ENCODE measurements at regions not wholly inside any gene's neighbourhood (a gene's known extent, or its start where the extent isn't known, plus 50 kb on each side); places are given as distances from the start of the nearest gene placed in this dataset.
"Not testable (repeated sequence)": the region's sequence is repeated elsewhere in the genome, so short reads cannot be mapped to it uniquely, and the experiment has no call there.

DNA sequence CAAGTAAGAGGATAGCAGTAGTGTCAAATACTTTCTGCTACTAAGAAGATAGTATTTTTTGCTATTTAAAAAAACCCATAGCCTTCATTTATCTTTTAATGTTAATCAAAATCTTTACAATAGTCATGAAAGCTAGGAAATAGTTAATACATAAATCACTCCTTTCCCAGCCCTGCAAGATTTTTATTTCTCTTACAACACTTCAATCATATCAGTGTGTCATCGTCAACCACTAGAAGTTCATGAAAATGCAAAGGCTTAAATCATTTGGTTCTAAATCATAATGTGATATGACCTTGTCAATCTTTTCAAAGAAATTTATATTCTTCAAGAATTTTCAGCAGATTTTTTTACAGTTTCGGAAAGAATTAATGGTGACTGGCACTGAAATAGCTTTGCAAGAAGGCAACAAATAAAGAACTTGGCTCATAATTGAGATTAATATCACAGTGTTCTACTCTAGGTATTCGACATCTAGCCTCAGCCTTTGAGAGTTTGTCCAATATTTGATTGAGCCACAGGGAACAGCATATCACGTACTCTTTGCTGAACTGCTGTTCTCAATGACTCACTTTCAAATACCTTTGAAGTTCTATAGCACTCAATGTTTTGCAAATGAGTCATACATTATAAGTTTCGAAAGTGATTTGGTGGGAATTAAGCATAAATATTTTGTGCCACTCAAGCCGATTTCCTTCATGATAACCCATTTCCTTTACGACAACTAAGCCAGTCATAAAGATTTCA, 384.0 kb upstream of the FOXG1 start:
- no peak for DNase-seq

DNA sequence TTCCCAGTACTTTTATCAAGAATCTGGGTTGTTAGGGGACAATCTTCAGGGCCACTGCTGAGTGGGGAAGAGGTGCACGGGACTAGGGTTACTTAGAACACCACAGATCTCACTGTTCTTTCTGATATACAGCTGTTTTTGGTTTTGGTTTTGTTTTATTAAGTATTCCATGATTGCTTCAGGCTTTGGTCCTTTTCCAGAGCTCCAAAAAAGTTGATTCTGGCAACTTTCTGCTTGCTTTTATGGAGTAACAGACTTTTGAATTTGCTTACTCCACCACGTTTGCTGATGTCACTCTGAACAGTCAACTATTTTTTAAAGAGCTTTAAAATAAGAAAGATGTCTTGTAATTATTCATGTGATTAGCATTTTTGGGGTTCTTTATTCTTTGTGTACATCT, 368.1 kb upstream of the FOXG1 start:
- DNase-seq, result no peak

DNA sequence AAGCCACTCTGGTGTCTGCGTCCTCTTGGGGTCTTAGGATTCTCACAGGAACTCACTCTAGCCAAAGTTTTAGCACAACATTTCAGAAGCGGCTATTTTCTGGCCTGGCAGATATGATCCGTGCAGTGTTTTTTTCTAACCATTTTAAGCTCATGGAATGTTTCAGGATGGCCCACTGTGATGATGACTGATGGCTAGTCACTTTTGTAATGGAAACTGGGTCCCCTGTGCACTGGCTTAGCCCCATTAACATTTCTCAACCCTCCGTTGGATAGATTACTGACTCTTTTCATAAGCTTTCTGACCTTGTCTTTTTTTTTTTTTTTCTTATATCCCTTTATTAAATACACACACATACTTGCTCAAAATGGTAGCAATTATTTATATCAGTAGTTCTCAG, 364.9 kb upstream of the FOXG1 start:
- not testable (repeated sequence) for DNase-seq

DNA sequence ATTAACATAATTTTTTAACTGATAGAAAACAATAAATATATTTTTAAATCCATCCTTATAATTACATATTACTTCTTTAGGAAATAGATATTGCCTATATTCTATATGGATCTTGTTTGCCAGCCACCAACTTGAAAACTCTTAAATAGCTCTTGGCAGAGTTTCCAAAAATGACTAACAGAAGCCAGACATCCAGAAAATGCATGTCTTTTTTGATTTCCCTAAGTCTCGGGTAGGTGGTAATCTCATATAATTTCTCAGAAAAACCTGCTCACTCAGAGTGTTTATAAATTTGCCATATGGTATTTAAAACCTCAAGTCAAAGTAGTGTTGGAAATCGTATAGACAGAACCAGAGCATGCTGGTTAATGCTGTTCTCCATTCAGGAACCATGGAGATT, 360.4 kb upstream of the FOXG1 start:
- no peak for DNase-seq

DNA sequence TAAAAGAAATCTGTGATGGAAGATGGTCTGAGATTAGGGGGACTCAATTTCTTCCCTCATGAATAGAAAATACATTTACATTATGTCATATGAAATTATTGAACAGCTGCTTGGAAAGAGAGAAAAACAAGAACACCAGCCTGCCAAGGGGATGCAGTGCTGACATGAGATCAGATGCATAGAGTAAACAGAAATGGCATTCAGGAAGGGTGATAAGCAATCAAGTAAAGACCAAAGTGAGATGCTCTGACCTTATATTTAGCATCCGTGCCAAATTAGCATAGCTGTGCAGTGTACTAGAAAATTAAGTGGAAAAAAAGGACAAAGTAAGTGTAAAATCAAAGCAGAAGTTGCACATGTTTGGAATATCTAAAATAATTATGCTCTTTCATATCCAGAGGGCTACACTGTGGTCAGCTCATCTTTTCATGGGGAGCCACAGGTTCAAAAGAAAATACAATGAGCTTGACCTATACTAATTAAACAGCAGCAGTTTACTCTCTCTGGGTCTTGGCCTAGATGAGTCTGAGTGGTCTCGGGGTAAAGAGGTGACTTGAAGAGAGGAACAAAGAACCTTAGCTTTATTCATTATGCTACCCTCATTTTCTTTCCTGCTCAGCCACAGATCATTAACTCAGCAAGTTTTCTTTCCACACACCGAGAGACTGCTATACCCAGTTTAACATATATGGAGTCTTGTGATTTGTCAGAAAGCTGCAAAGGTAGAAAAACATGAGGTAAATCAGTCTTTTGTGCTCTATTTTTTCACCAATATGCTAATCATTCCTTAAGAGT, 359.4 kb upstream of the FOXG1 start:
- no peak for DNase-seq

DNA sequence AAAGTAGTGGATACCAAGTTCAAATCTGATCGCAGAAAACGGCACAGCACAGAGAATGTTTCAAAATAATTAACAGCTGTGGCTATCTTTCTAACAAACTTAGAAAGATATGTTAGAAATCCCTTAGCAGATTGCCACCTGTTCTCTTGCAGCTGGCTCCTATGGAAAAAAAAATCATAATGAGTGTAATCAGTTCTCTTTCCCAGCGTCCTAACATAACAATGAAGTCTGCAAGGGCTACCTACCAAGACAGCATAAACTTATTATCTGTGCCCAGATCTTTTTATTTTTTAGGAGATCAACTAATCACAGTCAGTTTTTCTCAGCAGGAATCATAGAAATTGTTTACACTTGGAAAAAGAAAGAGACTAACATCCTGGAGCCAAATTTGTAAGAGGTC, 358.6 kb upstream of the FOXG1 start:
- DNase-seq, result no peak

DNA sequence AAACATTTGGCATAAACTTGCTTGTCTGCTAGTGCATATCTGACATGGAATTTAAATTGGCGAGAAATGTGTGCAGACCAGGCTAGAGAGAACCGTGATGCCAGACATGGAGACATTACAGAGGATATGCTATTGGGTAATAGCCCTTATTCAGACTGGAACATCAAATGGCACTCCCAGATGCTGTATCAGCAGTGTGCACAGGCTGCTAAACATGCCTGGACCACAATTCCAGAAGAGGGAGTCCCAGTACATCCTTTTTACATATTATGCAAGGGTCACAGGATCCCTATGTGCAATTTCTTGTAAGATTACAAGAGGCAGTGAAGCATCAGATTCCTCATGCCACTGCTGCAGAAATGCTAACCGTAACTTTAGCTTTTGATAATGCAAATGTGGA, 354.5 kb upstream of the FOXG1 start:
- DNase-seq, result no peak

DNA sequence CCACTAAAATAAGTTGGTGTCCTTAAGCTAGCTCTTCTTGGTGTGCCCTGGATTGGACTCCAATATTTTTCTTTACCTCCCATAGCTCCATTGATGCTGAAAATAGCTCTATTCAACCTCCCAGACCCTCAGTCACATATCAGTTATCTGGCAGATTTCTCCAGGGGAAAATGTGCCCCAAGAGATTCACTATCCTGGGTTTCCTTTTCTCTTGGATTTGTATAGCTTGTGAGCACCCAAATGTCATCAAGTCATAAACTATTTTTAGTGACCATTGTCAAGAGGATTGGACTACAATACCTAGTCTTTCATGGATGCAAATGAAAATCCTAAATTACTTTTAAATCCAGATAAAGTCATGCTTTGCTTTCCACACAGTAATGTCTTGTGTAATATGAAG, 339.6 kb upstream of the FOXG1 start:
- DNase-seq, result no peak

DNA sequence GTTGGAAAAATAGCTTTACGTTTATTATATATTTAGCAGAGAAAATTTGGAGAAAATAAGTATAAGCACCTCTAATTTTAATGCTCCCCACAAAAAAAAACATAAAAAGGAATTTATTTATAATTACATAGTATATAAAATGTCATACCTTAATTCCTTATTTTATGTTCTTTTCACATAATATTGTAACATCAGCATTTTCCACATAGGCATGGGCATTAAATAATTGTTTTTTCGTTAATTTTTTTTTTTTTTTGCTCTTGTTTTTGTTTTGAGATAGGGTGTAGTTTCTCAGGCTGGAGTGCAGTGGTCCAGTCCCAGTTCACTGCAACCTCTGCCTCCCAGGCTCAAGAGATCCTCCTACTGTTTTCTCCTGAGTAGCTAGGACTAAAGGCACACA, 329.8 kb upstream of the FOXG1 start:
- no peak for DNase-seq

DNA sequence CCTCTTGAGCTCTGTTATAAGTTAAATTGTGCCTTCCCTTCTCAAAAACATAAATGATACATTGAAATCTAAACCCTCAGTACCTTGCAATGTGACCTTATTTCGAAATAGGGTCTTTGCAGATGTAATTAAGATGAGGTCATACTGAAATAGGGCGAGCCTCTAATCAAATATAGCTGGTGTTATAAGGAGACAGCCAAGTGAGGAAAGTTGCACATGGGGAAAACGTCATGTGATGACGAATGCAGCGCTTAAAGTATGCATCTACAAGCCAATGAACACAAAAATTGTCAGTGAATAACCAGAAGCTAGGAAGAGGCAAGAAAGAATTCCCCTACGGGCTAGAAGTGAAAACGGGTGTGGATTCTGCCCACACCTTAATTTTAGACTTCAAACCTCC, 305.2 kb upstream of the FOXG1 start:
- DNase-seq, result no peak

DNA sequence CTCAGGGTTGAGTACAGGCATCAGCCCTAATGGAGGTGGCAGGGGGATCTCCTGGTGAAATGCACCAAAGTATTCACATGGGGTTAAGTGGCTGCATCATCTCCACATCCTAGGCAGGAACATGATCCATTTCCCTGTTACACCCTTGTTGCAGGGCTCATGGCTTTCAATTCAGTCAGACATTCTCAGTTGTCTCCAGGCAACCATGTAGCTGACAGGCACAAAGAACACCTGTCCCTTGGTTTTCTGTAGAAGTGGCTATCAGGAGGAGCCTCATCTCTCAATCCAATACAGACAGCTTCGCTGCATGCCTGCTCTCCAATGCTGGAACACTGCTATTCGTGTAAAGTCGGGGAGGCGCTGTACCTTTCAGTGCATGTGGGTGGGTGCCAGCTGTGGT, 299.0 kb upstream of the FOXG1 start:
- DNase-seq, result no peak

DNA sequence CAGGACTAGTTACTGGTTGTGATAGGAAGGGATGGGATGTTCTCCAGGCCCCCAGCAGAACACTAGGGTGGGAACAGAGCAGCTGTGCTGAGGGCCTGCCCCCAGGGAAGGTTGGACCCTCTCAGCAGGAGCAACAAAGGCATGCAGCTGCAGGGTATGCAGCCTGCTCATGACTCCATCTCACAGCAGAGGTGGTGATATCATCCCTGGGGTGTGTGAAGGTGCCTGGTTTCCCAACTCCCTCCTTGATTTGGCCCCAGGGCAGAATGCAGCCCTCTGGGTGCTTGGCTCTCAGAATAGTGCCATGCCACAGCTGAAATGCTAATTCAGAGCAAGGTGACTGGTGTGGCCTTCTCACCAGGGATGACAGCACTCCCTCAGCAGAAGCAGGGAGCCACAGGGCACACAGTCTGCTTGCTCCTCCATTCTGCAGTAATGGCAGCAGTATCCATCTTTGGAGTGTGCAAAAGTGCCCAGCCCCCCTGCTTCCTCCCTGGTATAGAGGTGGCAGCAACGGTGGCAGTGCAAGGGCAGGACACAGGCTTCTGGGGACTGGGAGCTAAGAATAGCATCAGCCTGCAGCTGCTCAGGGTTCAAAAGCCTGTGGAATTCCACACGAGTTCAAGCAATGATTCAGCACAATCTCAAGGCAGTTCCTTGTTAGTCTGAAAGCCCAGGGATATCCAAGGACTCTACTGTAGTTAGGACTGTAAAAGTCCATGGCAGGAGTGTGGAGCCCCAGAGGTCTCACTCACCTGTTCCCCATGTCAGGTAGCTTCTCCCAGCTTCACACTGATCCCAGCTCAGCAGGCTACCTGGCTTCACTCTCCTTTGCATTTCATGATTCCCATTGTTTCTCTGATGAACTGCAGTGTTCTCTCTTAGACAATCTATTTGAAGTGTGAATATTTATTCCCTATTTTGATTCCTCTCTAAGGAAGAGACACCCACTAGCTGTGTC, 298.1 kb upstream of the FOXG1 start:
- DNase-seq, result no peak

DNA sequence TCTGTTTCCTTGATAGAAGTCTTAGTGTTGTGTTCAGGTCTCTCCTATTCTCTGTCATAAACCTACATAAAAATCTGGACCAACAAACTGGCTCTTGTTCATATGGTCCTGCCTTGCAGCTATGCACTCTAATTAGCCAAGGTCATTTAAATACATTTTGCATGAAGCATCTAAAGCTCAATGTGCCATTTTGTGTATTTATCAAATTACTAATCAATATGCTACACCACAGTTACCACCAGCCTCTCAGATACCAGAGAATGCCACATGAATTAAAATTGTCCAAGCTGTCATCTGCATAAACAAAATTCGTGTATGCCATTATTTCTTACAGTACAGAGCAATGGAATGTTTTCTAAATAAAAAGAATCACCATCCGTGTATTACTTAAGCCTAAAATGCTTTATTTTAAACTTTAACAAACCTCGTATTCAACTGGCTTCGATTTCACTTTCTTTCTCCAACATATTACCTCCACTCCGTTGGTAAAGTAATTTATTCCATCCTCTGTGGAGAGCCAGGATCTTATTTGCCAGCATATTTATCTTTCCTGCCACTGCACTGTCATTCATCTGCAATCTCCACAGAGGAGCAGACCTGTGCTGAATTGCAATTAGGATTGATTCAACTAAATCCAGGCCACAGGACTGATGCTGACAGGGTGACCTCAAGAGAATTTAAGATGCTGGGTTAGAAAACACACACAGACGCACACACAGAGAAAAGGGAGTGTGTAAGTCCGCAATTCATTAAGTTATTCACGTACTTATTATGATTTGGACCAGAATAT, 284.1 kb upstream of the FOXG1 start:
- DNase-seq, result no peak

DNA sequence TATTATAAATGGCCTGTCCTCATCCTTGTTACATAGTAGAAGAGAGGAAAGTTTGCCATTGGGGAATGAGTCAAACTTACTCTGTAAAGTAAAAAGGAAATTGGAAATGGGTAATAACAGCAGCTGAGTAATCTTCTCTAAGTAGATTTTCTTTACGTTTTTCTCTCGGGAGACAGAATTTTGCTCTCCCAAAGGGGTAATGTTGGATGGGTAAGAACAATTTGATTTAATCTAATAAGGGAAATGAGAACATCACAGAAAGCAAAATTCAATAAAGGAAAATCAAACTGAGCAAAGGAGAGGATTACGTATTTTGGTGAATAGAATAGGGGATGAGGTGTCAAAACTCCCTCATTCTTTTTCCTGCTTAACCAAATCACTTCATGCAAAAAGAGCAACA, 283.1 kb upstream of the FOXG1 start:
- DNase-seq, result no peak

DNA sequence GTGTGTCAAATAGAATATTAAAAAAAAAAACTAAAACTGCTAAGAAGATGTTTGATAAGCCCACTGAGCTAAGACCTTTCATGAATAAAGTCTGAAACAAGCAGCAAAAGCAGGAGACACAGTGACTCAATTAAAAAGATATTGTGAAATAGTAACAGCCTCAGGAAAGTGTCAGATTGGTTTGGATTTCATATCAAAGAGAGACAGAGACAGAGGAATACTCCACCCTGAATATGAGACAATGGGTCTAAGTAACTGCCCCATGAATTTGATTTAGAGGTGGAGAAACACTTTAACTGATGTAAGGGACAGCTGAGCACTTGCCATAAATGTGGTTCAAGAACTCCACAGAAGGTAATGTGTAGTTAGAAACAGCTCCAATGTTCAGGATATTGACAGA, 277.9 kb upstream of the FOXG1 start:
- DNase-seq, result no peak

DNA sequence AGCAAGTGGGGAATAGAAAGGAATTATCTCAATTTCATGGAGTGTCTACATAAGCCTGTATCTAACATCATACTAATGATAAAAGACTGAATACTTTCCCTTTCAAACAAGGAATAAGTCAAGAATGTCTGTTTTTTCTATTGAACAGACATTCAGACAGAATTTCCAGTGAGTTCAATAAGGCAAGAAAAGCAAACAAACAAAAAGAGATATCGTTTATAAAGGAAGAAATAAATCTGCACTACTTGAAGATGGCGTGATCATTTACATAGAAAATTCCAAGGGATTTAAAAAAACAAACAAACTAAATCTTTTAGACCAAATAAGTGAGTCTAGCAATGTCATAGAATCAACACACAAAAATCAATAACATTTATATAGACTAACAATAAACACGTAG, 273.1 kb upstream of the FOXG1 start:
- no peak for DNase-seq

DNA sequence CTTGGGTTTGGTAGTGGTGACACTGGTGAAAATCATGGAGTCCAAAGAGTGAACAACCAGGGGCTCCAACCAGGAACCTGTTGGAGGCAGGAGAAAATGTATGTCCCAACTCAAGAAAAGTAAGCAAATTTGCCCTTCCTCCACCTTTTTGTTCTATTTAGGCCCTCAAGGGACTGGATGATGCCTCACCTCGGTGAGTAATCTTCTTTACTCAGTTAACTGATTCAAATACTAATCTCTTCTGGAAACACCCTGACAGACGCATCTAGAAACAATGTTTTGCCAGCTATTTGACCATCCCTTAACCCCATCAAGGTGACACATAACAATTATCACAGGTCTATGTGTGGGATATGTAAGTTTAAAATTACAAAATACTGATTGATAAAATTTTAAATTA, 272.4 kb upstream of the FOXG1 start:
- no peak for DNase-seq

DNA sequence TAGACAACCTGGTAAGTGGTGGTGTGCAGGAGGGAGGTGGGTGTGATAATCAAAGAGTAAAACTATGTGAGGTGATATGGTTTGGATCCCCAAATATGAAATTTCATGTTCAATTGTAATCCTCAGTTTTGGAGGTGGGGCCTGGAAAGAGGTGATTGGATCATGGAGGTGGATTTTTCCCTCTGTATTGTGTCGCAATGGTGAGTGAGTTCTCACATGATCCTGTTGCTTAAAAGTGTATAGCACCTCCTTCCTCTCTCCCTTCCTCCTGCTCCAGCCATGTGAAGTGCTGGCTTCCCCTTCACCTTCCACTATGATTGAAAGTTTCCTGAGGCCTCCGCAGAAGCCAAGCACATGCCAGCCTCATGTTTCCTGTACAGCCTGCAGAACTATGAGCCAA, 270.2 kb upstream of the FOXG1 start:
- no peak for DNase-seq

DNA sequence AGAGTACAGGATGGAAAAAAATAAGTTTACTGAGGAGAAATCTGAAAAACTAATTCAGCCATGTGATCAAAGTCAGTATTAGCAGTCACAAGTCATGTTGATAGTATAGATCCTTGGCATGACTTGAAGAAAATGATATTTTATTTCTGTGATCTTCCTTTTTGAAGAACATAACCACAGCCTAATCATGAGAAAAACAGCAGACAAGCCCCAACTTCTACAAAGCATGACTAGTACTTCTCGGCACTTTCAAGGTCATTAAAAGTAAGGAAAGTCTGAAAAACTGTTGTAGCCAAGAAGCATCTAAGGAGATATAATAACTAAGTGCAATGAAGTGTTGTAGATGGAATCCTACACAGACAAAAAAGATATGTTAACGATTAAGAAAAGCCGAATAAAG, 264.1 kb upstream of the FOXG1 start:
- no peak for DNase-seq

DNA sequence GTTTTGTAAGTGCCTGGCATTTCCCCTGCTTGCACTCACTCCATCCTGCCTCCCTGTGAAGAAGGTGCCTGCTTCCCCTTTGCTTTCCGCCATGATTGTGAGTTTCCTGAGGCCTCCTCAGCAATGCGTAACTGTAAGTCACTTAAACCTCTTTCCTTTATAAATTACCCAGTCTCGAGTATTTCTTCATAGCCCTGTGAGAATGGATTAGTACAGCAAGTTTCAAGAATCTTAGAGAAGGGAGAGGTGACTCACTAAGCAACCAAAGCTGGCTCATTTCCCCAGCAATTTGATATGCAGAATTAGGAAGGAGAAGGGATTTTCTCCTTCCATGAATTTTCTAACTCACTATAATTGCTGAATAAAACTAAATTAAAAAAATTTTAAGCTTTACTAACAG, 251.0 kb upstream of the FOXG1 start:
- DNase-seq, result no peak

DNA sequence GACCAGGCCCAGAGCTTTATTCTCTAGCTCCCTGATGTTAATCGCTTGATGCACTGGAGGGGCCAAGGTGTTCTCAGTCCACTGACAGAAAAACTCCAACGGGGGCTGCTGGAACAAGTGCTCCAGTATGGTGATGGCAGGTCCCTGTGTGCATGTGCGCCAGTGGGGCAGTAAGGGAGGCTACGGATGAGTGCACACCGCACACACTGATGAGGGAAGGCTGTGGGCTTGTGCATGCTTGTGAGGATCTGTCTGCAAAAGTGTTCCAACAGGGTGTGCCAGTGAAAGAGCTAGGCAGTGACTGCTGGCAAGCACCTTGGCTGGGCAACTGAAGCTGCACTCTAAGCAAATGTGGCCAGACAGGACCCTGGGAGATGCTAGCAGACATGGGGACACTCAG, 229.7 kb upstream of the FOXG1 start:
- no peak for DNase-seq

DNA sequence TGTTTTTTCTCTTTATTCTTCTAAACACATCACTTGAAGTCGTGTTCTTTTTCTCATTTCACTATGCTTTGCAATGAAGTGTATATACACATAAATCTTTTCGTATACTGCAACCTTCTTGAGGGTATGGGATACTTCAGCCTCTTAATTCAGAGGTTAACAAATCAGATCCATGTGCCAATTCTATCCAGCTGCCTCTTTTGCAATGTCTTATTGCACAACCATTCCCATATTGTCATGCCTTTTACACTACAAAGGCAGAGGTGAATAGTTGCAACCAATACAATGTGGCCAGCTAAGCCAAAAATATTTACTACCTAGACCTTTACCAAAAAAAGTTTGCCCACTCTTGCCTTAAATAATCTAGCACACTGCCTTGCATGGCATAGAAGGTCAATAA, 224.5 kb upstream of the FOXG1 start:
- no peak for DNase-seq

DNA sequence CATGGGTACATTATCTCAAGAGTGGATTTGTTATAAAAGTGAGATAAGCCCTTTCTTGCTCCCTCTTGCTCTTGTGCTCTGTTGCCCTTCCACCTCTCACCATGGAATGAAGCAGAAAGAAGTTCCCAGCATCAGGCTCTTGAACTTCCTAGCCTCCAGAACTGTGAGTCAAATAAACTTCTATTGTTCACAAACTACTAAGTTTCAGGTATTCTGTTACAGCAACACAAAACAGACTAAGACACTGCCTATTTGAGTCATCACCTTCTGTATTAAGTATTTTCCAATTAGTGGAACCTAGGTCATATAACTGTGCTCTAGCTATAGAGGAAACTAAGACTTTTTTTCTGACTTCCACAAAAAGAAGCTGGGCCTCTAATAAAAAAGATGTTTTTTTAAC, 201.2 kb upstream of the FOXG1 start:
- DNase-seq, result no peak
